C4-2B (cell line): ENCODE measurements at regions not wholly inside any gene's neighbourhood (a gene's known extent, or its start where the extent isn't known, plus 50 kb on each side); places are given as distances from the start of the nearest gene placed in this dataset.

Experiments used
- CTCF ChIP-seq: fragments of 450-650 bp; conservative IDR thresholded peaks from 2 replicates; pipeline ENCODE4 v1.5.1; 2017; ENCODE audit warnings: mild to moderate bottlenecking
- ZFX ChIP-seq: fragments of 450-650 bp; IDR thresholded peaks from 2 replicates; pipeline ENCODE4 v1.6.1; 2017

GRCh38 chr10:118499186-118499585, 96.3 kb downstream of the PRLHR start:
- no peak for TF ChIP-seq CTCF
- TF ChIP-seq ZFX = no peak
